Nephron progenitor cell (in vitro differentiated cells): ENCODE measurements at regions not wholly inside any gene's neighbourhood (a gene's known extent, or its start where the extent isn't known, plus 50 kb on each side); places are given as distances from the start of the nearest gene placed in this dataset.

Source experiments
- DNase-seq: peaks from one replicate; pipeline ENCODE4 v3.0.0; 2021
- H3K27ac Mint-ChIP-seq: 2 replicates; pipeline ENCODE4 v1.8.0; 2021; ENCODE audit warnings: mild to moderate bottlenecking, moderate library complexity, mixed read lengths
- H3K27me3 Mint-ChIP-seq: 2 replicates; pipeline ENCODE4 v1.8.0; 2021; ENCODE audit warnings: mild to moderate bottlenecking, low read depth, mixed read lengths; ENCODE audit not compliant: poor library complexity
- H3K36me3 Mint-ChIP-seq: 2 replicates; pipeline ENCODE4 v1.8.0; 2021; ENCODE audit warnings: low read depth, mixed read lengths
- H3K4me1 Mint-ChIP-seq: 2 replicates; pipeline ENCODE4 v1.8.0; 2021; ENCODE audit warnings: mixed read lengths
- H3K4me3 Mint-ChIP-seq: 2 replicates; pipeline ENCODE4 v1.8.0; 2021; ENCODE audit warnings: mild to moderate bottlenecking, moderate library complexity, mixed read lengths
- H3K9me3 Mint-ChIP-seq: 2 replicates; pipeline ENCODE4 v1.8.0; 2021; ENCODE audit warnings: mild to moderate bottlenecking, moderate library complexity, mixed read lengths
- CTCF ChIP-seq: fragments of 200-600 bp; sonication (generic); IDR thresholded peaks from 2 replicates; pipeline ENCODE4 v1.5.0; 2021; ENCODE audit warnings: antibody characterized with exemption

DNA sequence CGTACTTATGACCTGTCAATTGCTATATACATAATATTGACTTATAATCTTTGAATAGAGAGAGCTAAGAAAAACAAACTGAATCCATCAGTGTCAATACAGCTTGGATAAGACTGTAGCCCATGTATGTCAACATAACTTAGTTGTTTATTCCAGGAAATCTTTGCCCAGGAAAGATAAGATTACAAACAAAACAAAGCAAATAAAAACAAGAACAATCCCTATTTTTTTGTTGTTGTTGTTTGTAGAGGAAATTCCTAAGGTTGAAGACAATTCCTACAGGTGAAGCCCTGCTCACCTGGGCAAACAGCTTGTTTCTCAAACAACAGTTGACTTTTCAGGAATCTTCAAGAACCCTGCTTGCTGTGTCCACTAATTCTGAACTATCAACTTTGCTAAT is 76.0 kb downstream of the HYCC1 start:
- Mint-ChIP-seq H3K36me3 (peaks cover 16% of the 10 kb centered on the region), H3K4me1 (peaks cover 6% of the 10 kb centered on the region), H3K9me3 (peaks cover 2% of the 10 kb centered on the region), H3K27ac (no peak overlapping the region), H3K27me3 (no peaks in the 10 kb centered on the region), H3K4me3 (no peak overlapping the region)
- no peak for DNase-seq
- TF ChIP-seq CTCF = no peak

DNA sequence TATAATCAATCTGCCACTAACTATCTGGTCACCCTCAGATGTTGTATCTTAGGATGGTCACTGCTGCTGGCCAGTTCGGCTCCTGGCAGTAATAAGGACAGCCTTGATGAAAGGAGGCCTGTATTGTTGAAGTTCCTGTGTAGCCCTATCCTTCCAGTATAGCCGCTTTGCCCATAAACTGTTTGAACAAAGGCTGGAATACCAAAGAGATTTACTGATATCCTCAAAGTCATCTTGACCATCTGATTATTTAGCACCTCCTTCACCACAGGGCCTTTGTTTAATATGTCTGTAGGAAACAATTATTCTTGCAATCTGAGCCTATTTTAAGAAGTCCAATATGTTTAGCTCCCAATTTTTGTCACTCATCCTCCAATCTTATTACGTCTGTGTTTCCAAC is 77.7 kb downstream of the HYCC1 start:
- H3K9me3 Mint-ChIP-seq = peaks cover 9% of the 10 kb centered on the region
- no peak for TF ChIP-seq CTCF
- H3K4me1 Mint-ChIP-seq = peaks cover 6% of the 10 kb centered on the region
- H3K27me3 Mint-ChIP-seq = no peaks in the 10 kb centered on the region
- H3K36me3 Mint-ChIP-seq = peaks cover 13% of the 10 kb centered on the region
- no peak for DNase-seq
- H3K4me3 Mint-ChIP-seq = no peak overlapping the region
- no peak overlapping the region for H3K27ac Mint-ChIP-seq

GRCh38 chr7:22935269-22935668 is 78.7 kb downstream of the HYCC1 start:
- Mint-ChIP-seq H3K9me3 (peaks cover 18% of the 10 kb centered on the region), H3K36me3 (peaks cover 10% of the 10 kb centered on the region), H3K27ac (no peak overlapping the region), H3K4me1 (peaks cover 6% of the 10 kb centered on the region), H3K4me3 (no peak overlapping the region), H3K27me3 (no peaks in the 10 kb centered on the region)
- TF ChIP-seq CTCF = no peak
- DNase-seq = no peak

DNA sequence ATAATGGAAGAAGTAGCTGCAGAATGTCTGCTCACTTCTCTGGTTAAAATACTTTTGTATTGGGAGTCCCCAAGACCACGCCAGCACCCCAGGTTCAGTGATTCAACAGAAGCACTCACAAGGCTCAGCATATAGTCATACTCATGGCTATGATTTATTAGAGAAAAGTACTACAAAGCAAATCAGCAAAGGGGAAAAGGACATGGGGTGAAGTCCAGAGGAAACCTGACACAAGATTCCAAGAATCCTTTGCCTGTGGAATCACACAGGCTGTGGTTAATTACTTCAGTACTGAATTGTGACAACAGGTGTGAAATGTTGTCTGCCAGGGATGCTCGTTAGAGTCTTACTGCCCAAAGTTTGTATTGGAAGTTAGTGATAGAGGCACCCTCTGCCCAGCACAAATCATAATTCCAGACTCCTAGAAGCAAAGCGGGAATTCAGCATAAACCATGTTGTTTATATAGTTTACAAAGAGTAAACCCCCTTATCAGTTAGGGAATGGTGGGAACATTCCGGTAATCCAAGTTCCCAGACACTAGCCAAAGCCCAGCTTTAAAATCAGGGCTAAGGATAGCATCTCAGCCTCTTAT is 79.4 kb downstream of the HYCC1 start:
- H3K4me1 Mint-ChIP-seq = peaks cover 6% of the 10 kb centered on the region
- DNase-seq = no peak
- peaks cover 18% of the 10 kb centered on the region for H3K9me3 Mint-ChIP-seq
- H3K27me3 Mint-ChIP-seq = no peaks in the 10 kb centered on the region
- peak overlapping the region; percentile 76 for H3K27ac Mint-ChIP-seq
- no peak overlapping the region for H3K4me3 Mint-ChIP-seq
- H3K36me3 Mint-ChIP-seq = peaks cover 10% of the 10 kb centered on the region
- TF ChIP-seq CTCF = no peak

GRCh38 chr7:22934023-22934422 is 79.9 kb downstream of the HYCC1 start:
- H3K4me3 Mint-ChIP-seq = no peak overlapping the region
- peak overlapping the region; percentile 76 for H3K27ac Mint-ChIP-seq
- peaks cover 23% of the 10 kb centered on the region for H3K9me3 Mint-ChIP-seq
- peaks cover 7% of the 10 kb centered on the region for H3K36me3 Mint-ChIP-seq
- no peaks in the 10 kb centered on the region for H3K27me3 Mint-ChIP-seq
- TF ChIP-seq CTCF = no peak
- DNase-seq = no peak
- H3K4me1 Mint-ChIP-seq = peaks cover 6% of the 10 kb centered on the region

DNA sequence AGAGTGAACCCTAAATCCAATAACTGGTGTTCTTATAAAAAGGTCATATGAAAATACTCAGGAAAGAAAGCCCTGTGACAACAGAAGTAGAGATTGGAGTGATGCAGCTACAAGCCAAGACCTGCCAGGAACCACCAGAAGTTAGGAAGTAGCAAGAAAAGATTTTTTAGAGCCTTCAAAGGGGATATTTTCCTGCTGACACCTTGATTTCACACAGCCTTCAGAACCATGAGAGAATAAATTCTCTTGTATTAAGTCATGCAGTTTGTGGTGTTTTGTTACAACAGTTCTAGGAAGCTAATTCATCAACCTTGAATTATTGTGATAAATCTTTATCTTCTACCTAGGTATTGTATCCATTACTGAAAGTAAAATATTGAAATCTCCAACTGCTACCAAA is 81.0 kb downstream of the HYCC1 start:
- DNase-seq = no peak
- Mint-ChIP-seq H3K9me3 (peaks cover 27% of the 10 kb centered on the region), H3K4me1 (peaks cover 6% of the 10 kb centered on the region), H3K36me3 (peaks cover 7% of the 10 kb centered on the region), H3K27ac (no peak overlapping the region), H3K27me3 (no peaks in the 10 kb centered on the region), H3K4me3 (no peak overlapping the region)
- TF ChIP-seq CTCF = no peak
